ENCODE measurements at regions not wholly inside any gene's neighbourhood (a gene's known extent, or its start where the extent isn't known, plus 50 kb on each side); places are given as distances from the start of the nearest gene placed in this dataset.

DNA sequence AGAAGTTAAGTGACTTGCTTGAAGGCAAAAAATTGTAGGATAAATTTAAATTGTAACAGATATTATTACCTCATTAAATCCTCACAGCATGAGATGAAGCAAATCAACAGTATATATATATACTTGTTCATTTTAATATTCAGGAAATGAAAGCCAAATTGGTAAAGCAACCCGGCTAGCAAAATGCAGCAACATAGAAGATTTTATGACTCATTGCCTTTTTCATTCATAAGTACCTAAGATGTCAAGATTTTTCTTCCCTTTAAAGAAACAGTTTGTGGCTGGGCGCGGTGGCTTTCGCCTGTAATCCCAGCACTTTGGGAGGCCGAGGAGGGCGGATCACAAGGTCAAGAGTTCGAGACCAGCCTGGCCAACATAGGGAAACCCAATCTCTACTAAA lies 190.5 kb upstream of the NRIP1 start:
- H3K9me3 ChIP-seq (ENCODE audit: low read length), result no peaks in the 10 kb centered on the region
- CTCF ChIA-PET (ENCODE audit: unreplicated experiment), result no interaction called here
- no peak overlapping the region for H3K4me2 ChIP-seq (ENCODE audit: low read length)
- DNase-seq (ENCODE audit: low spot score), result no peak
- no peaks in the 10 kb centered on the region for H4K20me1 ChIP-seq (ENCODE audit: insufficient read depth, low read length)
- no TSS peak for BruUV-seq (replicated peaks)
- H3K36me3 ChIP-seq (ENCODE audit: insufficient read depth, low read length), result no peaks in the 10 kb centered on the region
- H2AFZ ChIP-seq (ENCODE audit: low read length), result no peak overlapping the region
- intact Hi-C loops (cut with micrococcal nuclease; ENCODE audit: unreplicated experiment), result no loop called here
- no peaks in the 10 kb centered on the region for H3K9me2 ChIP-seq (ENCODE audit: insufficient read depth, low read length)
- TF ChIP-seq EZH2phosphoT487 (IDR thresholded peaks at IDR 0.05; ENCODE audit: borderline replicate concordance, low read depth, low read length), result no peak
- TF ChIP-seq, protein P1, sequence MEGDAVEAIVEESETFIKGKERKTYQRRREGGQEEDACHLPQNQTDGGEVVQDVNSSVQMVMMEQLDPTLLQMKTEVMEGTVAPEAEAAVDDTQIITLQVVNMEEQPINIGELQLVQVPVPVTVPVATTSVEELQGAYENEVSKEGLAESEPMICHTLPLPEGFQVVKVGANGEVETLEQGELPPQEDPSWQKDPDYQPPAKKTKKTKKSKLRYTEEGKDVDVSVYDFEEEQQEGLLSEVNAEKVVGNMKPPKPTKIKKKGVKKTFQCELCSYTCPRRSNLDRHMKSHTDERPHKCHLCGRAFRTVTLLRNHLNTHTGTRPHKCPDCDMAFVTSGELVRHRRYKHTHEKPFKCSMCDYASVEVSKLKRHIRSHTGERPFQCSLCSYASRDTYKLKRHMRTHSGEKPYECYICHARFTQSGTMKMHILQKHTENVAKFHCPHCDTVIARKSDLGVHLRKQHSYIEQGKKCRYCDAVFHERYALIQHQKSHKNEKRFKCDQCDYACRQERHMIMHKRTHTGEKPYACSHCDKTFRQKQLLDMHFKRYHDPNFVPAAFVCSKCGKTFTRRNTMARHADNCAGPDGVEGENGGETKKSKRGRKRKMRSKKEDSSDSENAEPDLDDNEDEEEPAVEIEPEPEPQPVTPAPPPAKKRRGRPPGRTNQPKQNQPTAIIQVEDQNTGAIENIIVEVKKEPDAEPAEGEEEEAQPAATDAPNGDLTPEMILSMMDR (conservative IDR thresholded peaks at IDR 0.05; ENCODE audit: low read length), result no peak
- no peak overlapping the region for H3K27ac ChIP-seq (ENCODE audit: low read depth, low read length, poor library complexity, severe bottlenecking)
- no peaks in the 10 kb centered on the region for H3K4me1 ChIP-seq (ENCODE audit: insufficient read depth, low read length, poor library complexity, severe bottlenecking)
- no peaks in the 10 kb centered on the region for H3K79me2 ChIP-seq (ENCODE audit: insufficient read depth, low read depth, low read length)
- POLR2A ChIA-PET, result no interaction called here
- H3K4me3 ChIP-seq (ENCODE audit: low read depth, low read length, poor library complexity, severe bottlenecking), result no peak overlapping the region

DNA sequence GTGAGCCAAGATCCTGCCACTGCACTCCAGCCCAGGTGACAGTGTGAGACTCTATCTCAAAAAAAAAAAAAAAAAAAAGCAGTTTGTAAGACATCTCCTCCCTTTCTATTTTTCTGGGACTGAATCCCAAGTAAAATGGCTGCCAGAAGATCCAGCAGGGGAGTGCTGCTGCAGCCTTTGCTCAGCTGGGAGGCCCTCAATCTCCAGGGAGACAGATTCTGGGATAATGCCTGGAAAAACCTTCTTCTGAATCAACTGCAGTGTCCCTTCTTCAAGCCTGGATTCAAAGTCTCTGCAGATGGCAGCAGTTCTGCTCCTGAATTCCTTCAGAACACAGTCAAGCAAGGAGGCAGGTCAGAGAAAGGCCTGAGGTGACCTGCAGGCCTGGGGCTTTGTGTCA lies 191.0 kb upstream of the NRIP1 start:
- Histone ChIP-seq H3K4me3 (ENCODE audit: low read depth, low read length, poor library complexity, severe bottlenecking) (no peak overlapping the region), H3K9me3 (ENCODE audit: low read length) (no peaks in the 10 kb centered on the region), H3K79me2 (ENCODE audit: insufficient read depth, low read depth, low read length) (no peaks in the 10 kb centered on the region), H3K27ac (ENCODE audit: low read depth, low read length, poor library complexity, severe bottlenecking) (no peak overlapping the region), H4K20me1 (ENCODE audit: insufficient read depth, low read length) (no peaks in the 10 kb centered on the region), H3K9me2 (ENCODE audit: insufficient read depth, low read length) (no peaks in the 10 kb centered on the region), H3K4me1 (ENCODE audit: insufficient read depth, low read length, poor library complexity, severe bottlenecking) (no peaks in the 10 kb centered on the region), H2AFZ (ENCODE audit: low read length) (no peak overlapping the region), H3K4me2 (ENCODE audit: low read length) (no peak overlapping the region), H3K36me3 (ENCODE audit: insufficient read depth, low read length) (no peaks in the 10 kb centered on the region)
- no TSS peak for BruUV-seq (replicated peaks)
- POLR2A ChIA-PET, result interaction anchor here (0.9 to 1.1 kb wide), 2 partner anchors 54 to 478 kb away, joined by 3 to 5 read pairs; no protein-coding TSS in a partner anchor
- intact Hi-C loops (cut with micrococcal nuclease; ENCODE audit: unreplicated experiment), result no loop called here
- DNase-seq (ENCODE audit: low spot score), result no peak
- no peak for TF ChIP-seq EZH2phosphoT487 (IDR thresholded peaks at IDR 0.05; ENCODE audit: borderline replicate concordance, low read depth, low read length)
- TF ChIP-seq, protein P1 (conservative IDR thresholded peaks at IDR 0.05; ENCODE audit: low read length), result no peak
- CTCF ChIA-PET (ENCODE audit: unreplicated experiment), result no interaction called here

DNA sequence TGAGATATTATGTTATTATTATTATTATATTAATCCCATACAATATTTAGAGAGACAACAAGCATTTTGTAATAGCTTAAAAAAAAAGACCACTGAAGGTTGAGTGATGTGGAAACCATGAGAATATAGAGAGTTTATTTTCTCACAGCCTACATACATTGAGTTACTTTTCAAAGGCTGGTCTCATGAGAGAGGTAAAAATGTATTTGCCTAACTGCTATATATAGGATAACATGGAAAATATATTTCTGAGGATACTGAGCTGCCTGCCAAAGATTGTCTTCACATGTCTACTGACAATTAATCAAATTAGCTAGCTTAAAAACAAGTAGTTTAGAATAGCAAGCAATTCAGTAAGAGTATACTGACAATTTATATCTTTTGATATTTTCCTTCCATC lies 192.2 kb upstream of the NRIP1 start:
- Histone ChIP-seq H3K9me3 (ENCODE audit: low read length) (no peaks in the 10 kb centered on the region), H3K4me1 (ENCODE audit: insufficient read depth, low read length, poor library complexity, severe bottlenecking) (no peaks in the 10 kb centered on the region), H4K20me1 (ENCODE audit: insufficient read depth, low read length) (no peaks in the 10 kb centered on the region), H3K36me3 (ENCODE audit: insufficient read depth, low read length) (no peaks in the 10 kb centered on the region), H3K9me2 (ENCODE audit: insufficient read depth, low read length) (no peaks in the 10 kb centered on the region), H3K27ac (ENCODE audit: low read depth, low read length, poor library complexity, severe bottlenecking) (no peak overlapping the region), H3K4me3 (ENCODE audit: low read depth, low read length, poor library complexity, severe bottlenecking) (no peak overlapping the region), H3K79me2 (ENCODE audit: insufficient read depth, low read depth, low read length) (no peaks in the 10 kb centered on the region), H3K4me2 (ENCODE audit: low read length) (no peak overlapping the region), H2AFZ (ENCODE audit: low read length) (no peak overlapping the region)
- TF ChIP-seq, protein P1 (conservative IDR thresholded peaks at IDR 0.05; ENCODE audit: low read length), result no peak
- no peak for TF ChIP-seq EZH2phosphoT487 (IDR thresholded peaks at IDR 0.05; ENCODE audit: borderline replicate concordance, low read depth, low read length)
- intact Hi-C loops (cut with micrococcal nuclease; ENCODE audit: unreplicated experiment), result no loop called here
- DNase-seq (ENCODE audit: low spot score), result no peak
- CTCF ChIA-PET (ENCODE audit: unreplicated experiment), result no interaction called here
- POLR2A ChIA-PET, result interaction anchor here (1.1 kb wide), 1 partner anchor 53 kb away, joined by 3 read pairs; no protein-coding TSS in a partner anchor
- BruUV-seq (replicated peaks), result no TSS peak

All from OCI-LY7 (cell line).